Naive B cell (primary cell): ENCODE measurements at regions not wholly inside any gene's neighbourhood (a gene's known extent, or its start where the extent isn't known, plus 50 kb on each side); places are given as distances from the start of the nearest gene placed in this dataset.

Source experiments
- ATAC-seq, 2 donors: fragments of 150-1000 bp; cut with Tn5 transposase; 2 replicates each; pipeline ENCODE4 v1.10.0; 2021; ENCODE audit warnings: low read depth in 2 of 2, mild to moderate bottlenecking in 2 of 2, moderate library complexity in 2 of 2
- DNase-seq: peaks from one replicate; pipeline ENCODE4 v3.0.0; 2022
- H3K27ac Mint-ChIP-seq, 6 donors: one replicate each; pipeline ENCODE4 v1.8.0; 2020 to 2022; ENCODE audit warnings: mild to moderate bottlenecking in 6 of 6, mixed read lengths in 6 of 6, moderate library complexity in 5 of 6, inconsistent platforms in 2 of 6
- H3K27me3 Mint-ChIP-seq, 3 donors: one replicate each; pipeline ENCODE4 v1.8.0; 2021 to 2022; ENCODE audit warnings: mixed read lengths in 3 of 3, mild to moderate bottlenecking in 1 of 3
- H3K36me3 Mint-ChIP-seq, 2 donors: one replicate each; pipeline ENCODE4 v1.8.0; 2020 to 2022; ENCODE audit warnings: mixed read lengths in 2 of 2, inconsistent platforms in 1 of 2, mild to moderate bottlenecking in 1 of 2
- H3K4me1 Mint-ChIP-seq, 3 donors: one replicate each; pipeline ENCODE4 v1.8.0; 2020 to 2022; ENCODE audit warnings: mixed read lengths in 3 of 3, inconsistent platforms in 1 of 3, mild to moderate bottlenecking in 1 of 3, moderate library complexity in 1 of 3
- H3K4me3 Mint-ChIP-seq, 8 donors: one replicate each; pipeline ENCODE4 v1.8.0; 2020 to 2022; ENCODE audit warnings: mild to moderate bottlenecking in 8 of 8, mixed read lengths in 8 of 8, moderate library complexity in 8 of 8, inconsistent platforms in 2 of 8
- H3K9me3 Mint-ChIP-seq, 7 donors: one replicate each; pipeline ENCODE4 v1.8.0; 2020 to 2022; ENCODE audit warnings: mixed read lengths in 7 of 7, mild to moderate bottlenecking in 5 of 7, inconsistent platforms in 2 of 7, moderate library complexity in 1 of 7

DNA sequence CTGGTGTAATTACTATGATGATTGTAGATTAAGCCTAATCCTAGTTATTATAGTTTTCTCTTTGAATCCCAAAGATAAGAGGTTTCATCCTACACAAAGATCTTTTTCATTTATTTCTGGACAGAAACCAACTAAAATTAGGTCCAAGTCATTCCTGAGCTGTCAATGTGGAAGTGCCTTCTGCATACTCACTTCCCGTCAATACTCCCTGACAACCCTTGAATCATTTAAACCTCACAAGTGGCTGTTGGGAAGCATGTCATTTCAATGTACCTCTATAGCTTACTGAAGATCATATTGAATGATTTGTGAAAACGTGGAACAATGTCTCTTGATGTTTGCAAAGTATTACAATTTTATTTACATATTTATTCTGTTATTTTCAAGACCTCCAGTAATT lies 274.1 kb downstream of the HACE1 start:
- DNase-seq (no peak), ATAC-seq (no peak)
- no peak overlapping the region for H3K27ac Mint-ChIP-seq
- H3K36me3 Mint-ChIP-seq, result no peaks in the 10 kb centered on the region
- H3K27me3 Mint-ChIP-seq, result no peaks in the 10 kb centered on the region
- H3K4me1 Mint-ChIP-seq, result no peaks in the 10 kb centered on the region
- H3K9me3 Mint-ChIP-seq, result peaks cover 0 to 5% (median 3%) of the 10 kb centered on the region in 7 donors
- H3K4me3 Mint-ChIP-seq, result no peak overlapping the region

DNA sequence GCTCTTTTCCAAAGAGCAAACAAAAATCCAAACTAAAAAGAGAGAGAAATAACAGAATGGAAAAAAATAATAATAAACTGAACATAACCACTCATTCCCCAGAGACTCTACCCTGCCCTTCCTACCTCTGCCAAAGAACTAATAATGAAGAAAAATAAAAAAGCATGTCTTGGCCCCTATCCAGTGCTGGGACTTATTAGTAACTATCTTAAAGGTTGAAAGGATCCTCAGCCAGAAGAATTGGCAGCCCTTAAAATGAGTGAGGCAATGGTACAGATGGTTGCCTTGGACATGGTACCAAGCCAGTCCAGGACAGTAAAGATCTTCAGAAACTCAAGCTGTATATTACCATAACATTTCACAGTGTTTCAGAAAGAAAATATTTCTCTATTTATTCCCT lies 279.3 kb downstream of the HACE1 start:
- no peak for DNase-seq
- ATAC-seq, result no peak
- Mint-ChIP-seq H3K4me3 (no peak overlapping the region), H3K4me1 (no peaks in the 10 kb centered on the region), H3K36me3 (no peaks in the 10 kb centered on the region), H3K9me3 (peaks cover 0 to 6% (median 3%) of the 10 kb centered on the region in 7 donors), H3K27ac (no peak overlapping the region), H3K27me3 (no peaks in the 10 kb centered on the region)

- Mint-ChIP-seq H3K4me1 (no peaks in the 10 kb centered on the region), H3K36me3 (no peaks in the 10 kb centered on the region), H3K4me3 (no peak overlapping the region), H3K27me3 (no peaks in the 10 kb centered on the region), H3K9me3 (peaks cover 0 to 6% (median 3%) of the 10 kb centered on the region in 7 donors), H3K27ac (no peak overlapping the region)
- no peak for DNase-seq
- ATAC-seq, result no peak
Measured at GRCh38 chr6:104579310-104579863, 280.3 kb downstream of the HACE1 start.

- no peaks in the 10 kb centered on the region for H3K4me1 Mint-ChIP-seq
- DNase-seq (no peak), ATAC-seq (no peak)
- no peaks in the 10 kb centered on the region for H3K27me3 Mint-ChIP-seq
- H3K9me3 Mint-ChIP-seq, result peaks cover 0 to 3% (median 0%) of the 10 kb centered on the region in 7 donors
- H3K27ac Mint-ChIP-seq, result no peak overlapping the region
- H3K4me3 Mint-ChIP-seq, result peak overlapping the region in 1 of 8 donors; percentile 11
- H3K36me3 Mint-ChIP-seq, result no peaks in the 10 kb centered on the region
Measured at GRCh38 chr6:104575536-104575935, 284.2 kb downstream of the HACE1 start.

DNA sequence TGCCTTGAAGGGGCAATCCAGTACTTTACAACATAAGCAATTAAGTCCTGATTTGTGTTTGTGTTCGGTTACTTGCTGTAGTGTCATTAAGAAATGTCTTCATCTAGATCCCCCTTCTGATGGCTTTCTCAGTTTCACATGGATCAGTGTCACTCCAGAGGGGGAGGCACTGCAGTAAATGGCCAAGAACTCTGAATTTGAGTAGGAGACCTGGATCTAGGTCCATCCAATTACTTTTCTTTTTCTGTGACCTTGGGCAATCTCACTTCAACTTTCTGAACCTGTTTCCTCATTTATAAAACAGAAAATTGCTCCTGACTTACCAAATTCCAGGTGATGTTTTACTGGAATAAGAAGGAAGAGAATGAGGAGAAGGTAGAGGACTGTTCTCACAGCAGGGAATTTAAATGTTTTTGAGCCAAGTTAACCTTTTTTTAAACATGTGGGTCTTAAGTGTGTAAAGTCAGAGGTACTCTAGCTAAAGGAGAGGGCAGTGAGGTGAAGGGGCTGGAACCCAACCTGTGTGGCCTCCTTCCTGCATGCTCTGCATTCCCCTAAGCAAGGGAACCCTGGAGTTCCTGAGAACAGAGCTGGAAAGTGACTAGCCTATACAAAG lies 285.5 kb downstream of the HACE1 start:
- no peaks in the 10 kb centered on the region for H3K4me1 Mint-ChIP-seq

DNA sequence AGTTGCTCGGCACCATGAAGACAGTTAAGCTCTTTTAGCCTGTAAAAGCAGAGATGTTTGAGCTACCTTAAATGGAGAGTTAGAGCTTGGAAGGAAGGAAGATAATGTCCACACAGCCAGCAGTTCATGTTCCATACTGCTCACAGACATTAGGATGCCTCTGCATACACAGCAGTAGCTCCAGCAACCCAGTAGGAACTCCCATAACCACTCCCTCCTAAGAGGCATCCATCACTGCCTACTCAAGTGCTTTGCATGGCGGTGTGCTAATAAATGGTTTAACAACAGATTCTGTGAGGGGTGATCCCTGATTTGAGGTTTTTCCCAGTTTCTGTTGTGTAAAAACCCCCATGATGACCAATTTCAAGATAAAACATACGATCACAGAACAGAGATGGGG lies 286.4 kb downstream of the HACE1 start:
- H3K9me3 Mint-ChIP-seq, result no peaks in the 10 kb centered on the region
- no peaks in the 10 kb centered on the region for H3K36me3 Mint-ChIP-seq
- H3K27me3 Mint-ChIP-seq, result no peaks in the 10 kb centered on the region
- no peak overlapping the region for H3K4me3 Mint-ChIP-seq
- no peaks in the 10 kb centered on the region for H3K4me1 Mint-ChIP-seq
- ATAC-seq (no peak), DNase-seq (no peak)
- no peak overlapping the region for H3K27ac Mint-ChIP-seq

More for the DNA sequence above, 285.5 kb downstream of the HACE1 start:
- DNase-seq, result no peak
- Mint-ChIP-seq H3K27ac (no peak overlapping the region), H3K9me3 (no peaks in the 10 kb centered on the region), H3K36me3 (no peaks in the 10 kb centered on the region), H3K27me3 (no peaks in the 10 kb centered on the region), H3K4me3 (no peak overlapping the region)
- ATAC-seq, result no peak

- no peaks in the 10 kb centered on the region for H3K36me3 Mint-ChIP-seq
- DNase-seq (no peak), ATAC-seq (no peak)
- H3K4me1 Mint-ChIP-seq, result no peaks in the 10 kb centered on the region
- H3K27me3 Mint-ChIP-seq, result no peaks in the 10 kb centered on the region
- no peak overlapping the region for H3K27ac Mint-ChIP-seq
- H3K4me3 Mint-ChIP-seq, result no peak overlapping the region
- no peaks in the 10 kb centered on the region for H3K9me3 Mint-ChIP-seq
Measured at GRCh38 chr6:104572901-104573300, 286.8 kb downstream of the HACE1 start.

GRCh38 chr6:104566411-104566810 lies 293.3 kb downstream of the HACE1 start:
- Mint-ChIP-seq H3K4me1 (no peaks in the 10 kb centered on the region), H3K27me3 (no peaks in the 10 kb centered on the region), H3K27ac (no peak overlapping the region), H3K9me3 (no peaks in the 10 kb centered on the region), H3K36me3 (no peaks in the 10 kb centered on the region), H3K4me3 (no peak overlapping the region)
- DNase-seq (no peak), ATAC-seq (no peak)

- Mint-ChIP-seq H3K27me3 (no peaks in the 10 kb centered on the region), H3K4me1 (no peaks in the 10 kb centered on the region), H3K36me3 (no peaks in the 10 kb centered on the region), H3K27ac (no peak overlapping the region), H3K9me3 (no peaks in the 10 kb centered on the region), H3K4me3 (no peak overlapping the region)
- DNase-seq, result no peak
- no peak for ATAC-seq
Measured at GRCh38 chr6:104563306-104563705, 296.4 kb downstream of the HACE1 start.

GRCh38 chr6:104559435-104560202 lies 300.1 kb downstream of the HACE1 start:
- H3K4me3 Mint-ChIP-seq, result no peak overlapping the region
- no peaks in the 10 kb centered on the region for H3K9me3 Mint-ChIP-seq
- no peaks in the 10 kb centered on the region for H3K36me3 Mint-ChIP-seq
- no peak for ATAC-seq
- DNase-seq, result no peak
- no peak overlapping the region for H3K27ac Mint-ChIP-seq
- no peaks in the 10 kb centered on the region for H3K4me1 Mint-ChIP-seq
- H3K27me3 Mint-ChIP-seq, result no peaks in the 10 kb centered on the region

DNA sequence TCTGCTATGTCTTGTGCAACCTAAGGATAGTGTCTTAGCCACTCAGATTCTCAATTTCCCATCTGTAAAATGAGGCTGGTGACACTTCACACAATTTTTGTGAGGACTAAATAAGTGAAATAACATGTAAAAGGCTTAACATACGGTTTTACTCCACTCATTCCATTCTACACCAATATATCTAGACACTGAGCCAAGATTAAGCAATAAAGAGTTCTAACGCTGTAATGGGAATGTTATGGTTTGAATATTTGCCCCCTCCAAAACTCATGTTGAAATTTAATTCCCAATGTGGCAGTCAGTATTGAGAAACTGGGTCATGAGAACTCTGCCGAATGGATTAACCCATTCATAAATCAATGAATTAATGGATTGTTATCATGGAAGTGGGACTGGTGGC lies 301.0 kb downstream of the HACE1 start:
- Mint-ChIP-seq H3K36me3 (no peaks in the 10 kb centered on the region), H3K27me3 (no peaks in the 10 kb centered on the region), H3K4me1 (no peaks in the 10 kb centered on the region), H3K27ac (no peak overlapping the region), H3K9me3 (no peaks in the 10 kb centered on the region), H3K4me3 (no peak overlapping the region)
- ATAC-seq (no peak), DNase-seq (no peak)

DNA sequence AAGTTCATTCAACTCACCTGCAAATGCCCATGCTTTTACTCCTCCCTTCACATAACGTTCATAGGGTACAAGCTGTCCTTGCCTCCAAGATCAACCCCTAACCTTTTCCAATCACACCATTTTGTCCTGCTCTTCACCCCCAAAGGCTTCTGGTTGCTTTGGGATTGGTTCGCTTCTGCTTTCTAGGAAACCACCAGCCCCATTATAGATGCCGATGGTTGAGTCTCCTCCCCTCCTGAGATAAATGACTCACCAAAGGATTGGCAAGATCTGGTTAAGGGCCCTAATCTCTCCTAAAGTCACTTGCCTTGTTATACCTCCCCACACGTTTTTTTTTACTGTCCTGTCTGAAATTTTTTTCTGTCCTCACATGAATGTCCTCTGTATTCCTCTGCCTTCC lies 311.4 kb downstream of the HACE1 start:
- Mint-ChIP-seq H3K27ac (no peak overlapping the region), H3K4me1 (no peaks in the 10 kb centered on the region), H3K36me3 (no peaks in the 10 kb centered on the region), H3K27me3 (peaks cover under 1 to 6% (median 4%) of the 10 kb centered on the region in 3 donors), H3K4me3 (no peak overlapping the region), H3K9me3 (no peaks in the 10 kb centered on the region)
- no peak for DNase-seq
- no peak for ATAC-seq

GRCh38 chr6:104541411-104541810 lies 318.3 kb downstream of the HACE1 start:
- DNase-seq (no peak), ATAC-seq (no peak)
- no peak overlapping the region for H3K4me3 Mint-ChIP-seq
- no peaks in the 10 kb centered on the region for H3K4me1 Mint-ChIP-seq
- no peaks in the 10 kb centered on the region for H3K9me3 Mint-ChIP-seq
- no peaks in the 10 kb centered on the region for H3K36me3 Mint-ChIP-seq
- H3K27me3 Mint-ChIP-seq, result peaks cover 0 to 6% (median 4%) of the 10 kb centered on the region in 3 donors
- no peak overlapping the region for H3K27ac Mint-ChIP-seq

DNA sequence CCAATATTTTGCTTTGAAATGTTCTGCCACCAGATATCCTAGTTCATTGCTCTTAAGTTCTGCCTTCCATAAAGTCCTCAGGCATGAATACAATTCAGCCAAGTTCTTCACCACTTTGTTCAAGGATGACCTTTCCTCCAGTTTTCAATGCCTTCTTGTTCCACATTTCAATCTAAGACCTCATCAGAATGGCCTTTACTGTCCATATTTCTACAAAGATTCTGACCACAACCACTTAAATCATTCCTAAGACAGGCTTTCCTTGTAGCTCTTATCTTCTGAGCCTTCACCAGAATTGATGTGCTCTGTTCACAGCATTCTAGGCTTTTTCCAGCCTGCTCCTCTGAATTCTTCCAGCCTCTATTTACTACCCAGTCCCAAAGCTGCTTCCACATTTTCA lies 319.0 kb downstream of the HACE1 start:
- Mint-ChIP-seq H3K4me1 (no peaks in the 10 kb centered on the region), H3K4me3 (no peak overlapping the region), H3K9me3 (no peaks in the 10 kb centered on the region), H3K27ac (no peak overlapping the region), H3K36me3 (no peaks in the 10 kb centered on the region), H3K27me3 (peaks cover 0 to 6% (median 4%) of the 10 kb centered on the region in 3 donors)
- DNase-seq (no peak), ATAC-seq (no peak)
